IMR-90 (cell line): ENCODE measurements at regions not wholly inside any gene's neighbourhood (a gene's known extent, or its start where the extent isn't known, plus 50 kb on each side); places are given as distances from the start of the nearest gene placed in this dataset.

ENCODE experiments used
- ATAC-seq: fragments of 200-7000 bp; cut with Tn5 transposase; 2 replicates; pipeline ENCODE4 v1.9.1; 2020; ENCODE audit warnings: low read depth, mild to moderate bottlenecking, moderate library complexity
- BruUV-seq: library from RNA; stranded (reverse); fragments of 400-500 nt; replicated peaks from 2 replicates; lab custom pipeline; 2021; lab: Mats Ljungman, UMichigan
- CTCF ChIA-PET: fragments of 300-600 bp; formaldehyde crosslinking; extraction: SDS; loops from one replicate; lab custom pipeline; 2021; ENCODE audit warnings: antibody characterized with exemption; lab: Yijun Ruan, JAX
- POLR2A ChIA-PET: fragments of 300-600 bp; sonication (Branson Sonifier 250); formaldehyde crosslinking; loops from one replicate; lab custom pipeline; 2022; ENCODE audit warnings: antibody characterized with exemption; ENCODE audit not compliant: unreplicated experiment; lab: Charles Lee
- DNase-seq: peaks from one replicate; pipeline ENCODE4 v3.0.0; 2013
- H2AFZ ChIP-seq: replicated peaks from 2 replicates; pipeline ENCODE3; 2013; ENCODE audit warnings: low read length, mild to moderate bottlenecking; ENCODE audit not compliant: poor library complexity
- H2AK5ac ChIP-seq: 2 replicates; pipeline ENCODE4 v1.6.1; 2013; ENCODE audit warnings: low read depth, low read length, inconsistent platforms
- H2AK9ac ChIP-seq: replicated peaks from 2 replicates; pipeline ENCODE3; 2013; ENCODE audit warnings: mild to moderate bottlenecking, low read depth, low read length, moderate library complexity; ENCODE audit not compliant: poor library complexity
- H2BK120ac ChIP-seq: 2 replicates; pipeline ENCODE4 v1.6.1; 2013; ENCODE audit warnings: low read depth, low read length, inconsistent platforms
- H2BK15ac ChIP-seq: 3 replicates; pipeline ENCODE4 v1.6.1; 2013; ENCODE audit warnings: low read depth, low read length, inconsistent platforms
- H2BK20ac ChIP-seq: 2 replicates; pipeline ENCODE4 v1.6.1; 2013; ENCODE audit warnings: low read depth, mild to moderate bottlenecking, inconsistent platforms, low read length, moderate library complexity
- H2BK5ac ChIP-seq: 2 replicates; pipeline ENCODE4 v1.6.1; 2013; ENCODE audit warnings: mild to moderate bottlenecking, low read depth, low read length, inconsistent platforms; ENCODE audit not compliant: poor library complexity, severe bottlenecking
- H3K14ac ChIP-seq: replicated peaks from 2 replicates; pipeline ENCODE4 v1.6.1; 2013; ENCODE audit warnings: low read depth, low read length, inconsistent platforms
- H3K18ac ChIP-seq: 2 replicates; pipeline ENCODE4 v1.6.1; 2013; ENCODE audit warnings: low read depth, low read length, control low read depth
- H3K23ac ChIP-seq: 2 replicates; pipeline ENCODE4 v1.6.1; 2013; ENCODE audit warnings: low read depth, low read length, inconsistent platforms
- H3K27ac ChIP-seq: 2 replicates; pipeline ENCODE4 v1.5.1; 2013; ENCODE audit warnings: mild to moderate bottlenecking, control low read depth, low read length; ENCODE audit not compliant: insufficient read depth
- H3K27me3 ChIP-seq: 2 replicates; pipeline ENCODE4 v1.6.1; 2013; ENCODE audit warnings: low read length; ENCODE audit not compliant: control insufficient read depth, insufficient read depth
- H3K36me3 ChIP-seq: 2 replicates; pipeline ENCODE4 v1.6.1; 2013; ENCODE audit warnings: low read length, mixed read lengths; ENCODE audit not compliant: control insufficient read depth, insufficient read depth
- H3K4ac ChIP-seq: 2 replicates; pipeline ENCODE4 v1.6.1; 2013; ENCODE audit warnings: low read depth, low read length, inconsistent platforms
- H3K4me1 ChIP-seq: 2 replicates; pipeline ENCODE4 v1.6.1; 2013; ENCODE audit warnings: low read length, mixed read lengths; ENCODE audit not compliant: control insufficient read depth, insufficient read depth
- H3K4me2 ChIP-seq: 2 replicates; pipeline ENCODE4 v1.6.1; 2013; ENCODE audit warnings: low read depth, mild to moderate bottlenecking, control low read depth, low read length, moderate library complexity
- H3K4me3 ChIP-seq: 2 replicates; pipeline ENCODE4 v1.5.1; 2013; ENCODE audit warnings: low read depth, mild to moderate bottlenecking, control low read depth, low read length, moderate library complexity; ENCODE audit not compliant: insufficient read depth
- H3K56ac ChIP-seq: 2 replicates; pipeline ENCODE4 v1.6.1; 2013; ENCODE audit warnings: low read length, inconsistent platforms; ENCODE audit not compliant: insufficient read depth; ENCODE audit errors: extremely low read depth
- H3K79me1 ChIP-seq, 2 experiments: 2 replicates each; pipeline ENCODE4 v1.6.1; 2013; ENCODE audit warnings: low read length in 2 of 2, inconsistent platforms in 1 of 2, low read depth in 1 of 2
- H3K9ac ChIP-seq: 2 replicates; pipeline ENCODE4 v1.6.1; 2013; ENCODE audit warnings: low read depth, low read length, control low read depth
- H3K9me1 ChIP-seq: 2 replicates; pipeline ENCODE4 v1.6.1; 2013; ENCODE audit warnings: low read length, inconsistent platforms; ENCODE audit not compliant: insufficient read depth
- H3K9me3 ChIP-seq: 2 replicates; pipeline ENCODE4 v1.6.1; 2013; ENCODE audit warnings: low read length; ENCODE audit not compliant: control insufficient read depth, insufficient read depth
- H4K20me1 ChIP-seq: 2 replicates; pipeline ENCODE4 v1.6.1; 2013; ENCODE audit warnings: low read length, inconsistent platforms; ENCODE audit not compliant: insufficient read depth
- H4K5ac ChIP-seq: 2 replicates; pipeline ENCODE4 v1.6.1; 2013; ENCODE audit warnings: mild to moderate bottlenecking, low read depth, low read length, control low read depth
- H4K8ac ChIP-seq, 2 experiments: 2 replicates each; pipeline ENCODE4 v1.6.1; 2013; ENCODE audit warnings: low read depth in 2 of 2, low read length in 2 of 2, control low read depth in 1 of 2, inconsistent platforms in 1 of 2
- H4K91ac ChIP-seq: 2 replicates; pipeline ENCODE4 v1.6.1; 2013; ENCODE audit warnings: low read depth, low read length, inconsistent platforms; ENCODE audit not compliant: insufficient read depth
- BHLHE40 ChIP-seq: fragments of 150-350 bp; IDR thresholded peaks from 2 replicates; pipeline ENCODE4 v1.6.1; 2016; ENCODE audit warnings: mild to moderate bottlenecking, low read depth, low read length
- CEBPB ChIP-seq: IDR thresholded peaks from 2 replicates; pipeline ENCODE4 v1.6.1; 2012; ENCODE audit warnings: low read depth, low read length, improper control_type of control experiment
- CHD1 ChIP-seq: IDR thresholded peaks from 2 replicates; pipeline ENCODE4 v1.6.1; 2012; ENCODE audit warnings: low read depth, low read length, improper control_type of control experiment
- CTCF ChIP-seq: conservative IDR thresholded peaks from 2 replicates; pipeline ENCODE4 v1.5.1; 2012; ENCODE audit warnings: mild to moderate bottlenecking, low read depth, low read length, improper control_type of control experiment
- ELK1 ChIP-seq: fragments of 150-350 bp; IDR thresholded peaks from 2 replicates; pipeline ENCODE4 v1.6.1; 2016; ENCODE audit warnings: low read depth, mild to moderate bottlenecking, low read length, moderate library complexity, borderline replicate concordance
- MAFK ChIP-seq: IDR thresholded peaks from 2 replicates; pipeline ENCODE4 v1.6.1; 2012; ENCODE audit warnings: low read depth, low read length, improper control_type of control experiment
- RAD21 ChIP-seq: IDR thresholded peaks from 2 replicates; pipeline ENCODE4 v1.6.1; 2012; ENCODE audit warnings: low read length, improper control_type of control experiment
- RCOR1 ChIP-seq: IDR thresholded peaks from 2 replicates; pipeline ENCODE4 v1.6.1; 2012; ENCODE audit warnings: mild to moderate bottlenecking, low read length, improper control_type of control experiment; ENCODE audit not compliant: insufficient replicate concordance
- WGBS, 2 experiments: methylation state at CpG; one replicate each; pipeline versions ENCODE4 v1.1.5 to v1.1.7; 2013; ENCODE audit warnings: missing lambda C conversion rate in 2 of 2; ENCODE audit not compliant: insufficient read length in 1 of 2; ENCODE audit errors: extremely low coverage in 2 of 2; 5-methylcytosine and 5-hydroxymethylcytosine counted together
- dilution Hi-C: fragments of 300-500 bp; cut with HindIII; formaldehyde crosslinking; loops from one replicate; pipeline ENCODE4 v1.14.3; 2018; ENCODE audit warnings: low sequenced_read_pairs; ENCODE audit not compliant: unreplicated experiment
- in situ Hi-C: fragments of 300-500 bp; cut with MboI; formaldehyde crosslinking; loops from 3 replicates; pipeline ENCODE4 v1.14.3; 2019; ENCODE audit warnings: low sequenced_read_pairs, inconsistent platforms, mixed read lengths
- intact Hi-C: fragments of 100-400 bp; cut with micrococcal nuclease; formaldehyde crosslinking; loops from 2 replicates; pipeline ENCODE4 v1.10.0; 2022

GRCh38 chr1:68615312-68615711 lies 118.4 kb upstream of the DEPDC1 start:
- in situ Hi-C loops = no loop called here
- no peak overlapping the region for H2BK120ac ChIP-seq
- no peak overlapping the region for H3K4ac ChIP-seq
- H3K18ac ChIP-seq = no peak overlapping the region
- WGBS, 2 experiments = 67% methylated on average over 1 of the region's 4 CpGs; no CpG with 5 or more reads in 1 of the 2 experiments
- H2BK15ac ChIP-seq = no peak overlapping the region
- no peaks in the 10 kb centered on the region for H3K36me3 ChIP-seq
- no peaks in the 10 kb centered on the region for H3K27me3 ChIP-seq
- H4K20me1 ChIP-seq = no peaks in the 10 kb centered on the region
- no peak overlapping the region for H3K4me2 ChIP-seq
- H3K9me1 ChIP-seq = no peaks in the 10 kb centered on the region
- no peak overlapping the region for H3K56ac ChIP-seq
- H3K4me3 ChIP-seq = no peak overlapping the region
- no peak overlapping the region for H2AK9ac ChIP-seq
- CTCF ChIA-PET = no interaction called here
- no peak overlapping the region for H3K27ac ChIP-seq
- H2BK20ac ChIP-seq = no peak overlapping the region
- no peak overlapping the region for H4K8ac ChIP-seq
- POLR2A ChIA-PET = no interaction called here
- ATAC-seq (no peak), DNase-seq (no peak)
- no peak overlapping the region for H4K5ac ChIP-seq
- no TSS peak for BruUV-seq
- intact Hi-C loops = no loop called here
- no peak overlapping the region for H2AFZ ChIP-seq
- no peak overlapping the region for H2BK5ac ChIP-seq
- H4K91ac ChIP-seq = no peak overlapping the region
- H3K9ac ChIP-seq = no peak overlapping the region
- H3K4me1 ChIP-seq = no peaks in the 10 kb centered on the region
- H3K23ac ChIP-seq = no peak overlapping the region
- H3K79me1 ChIP-seq = no peaks in the 10 kb centered on the region
- dilution Hi-C loops = no loop called here
- no peak overlapping the region for H2AK5ac ChIP-seq
- H3K9me3 ChIP-seq = peaks cover 2% of the 10 kb centered on the region; the same call in 1 of the 2 replicates
- TF ChIP-seq BHLHE40 = no peak
- TF ChIP-seq ELK1 = no peak
- no peak for TF ChIP-seq CTCF
- TF ChIP-seq CEBPB = no peak
- no peak for TF ChIP-seq CHD1
- no peak for TF ChIP-seq MAFK
- TF ChIP-seq RCOR1 = no peak
- TF ChIP-seq RAD21 = no peak
- H3K14ac ChIP-seq = no peak overlapping the region
